A204.1 (cell line): ENCODE measurements at regions not wholly inside any gene's neighbourhood (a gene's known extent, or its start where the extent isn't known, plus 50 kb on each side); places are given as distances from the start of the nearest gene placed in this dataset.
"Not testable (repeated sequence)": the region's sequence is repeated elsewhere in the genome, so short reads cannot be mapped to it uniquely, and the experiment has no call there.

Experiments used
- FAIRE-seq: peaks from 2 replicates; lab custom pipeline; 2012; peaks lifted over from hg19 to GRCh38; lab: Jason Lieb, UNC

DNA sequence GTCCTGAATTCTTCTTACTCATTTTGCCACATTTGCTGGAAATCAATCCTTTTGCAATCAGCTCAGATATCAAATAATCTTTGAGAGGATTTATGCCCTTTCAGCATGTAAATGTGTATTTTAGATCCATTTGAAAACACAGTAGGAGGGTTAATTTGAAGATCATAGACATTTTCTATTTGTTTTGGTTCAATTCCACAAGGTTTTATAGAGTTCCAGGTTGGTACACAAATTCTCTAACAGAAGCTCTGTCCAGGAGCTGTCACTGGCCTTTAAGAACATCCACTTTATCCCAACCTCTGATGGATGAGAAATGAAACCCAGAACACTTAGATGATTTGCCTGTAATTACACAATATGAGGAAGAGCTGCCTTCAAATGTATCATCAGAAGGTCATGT, 157.3 kb upstream of the CHAC2 start:
- no peak for FAIRE-seq

DNA sequence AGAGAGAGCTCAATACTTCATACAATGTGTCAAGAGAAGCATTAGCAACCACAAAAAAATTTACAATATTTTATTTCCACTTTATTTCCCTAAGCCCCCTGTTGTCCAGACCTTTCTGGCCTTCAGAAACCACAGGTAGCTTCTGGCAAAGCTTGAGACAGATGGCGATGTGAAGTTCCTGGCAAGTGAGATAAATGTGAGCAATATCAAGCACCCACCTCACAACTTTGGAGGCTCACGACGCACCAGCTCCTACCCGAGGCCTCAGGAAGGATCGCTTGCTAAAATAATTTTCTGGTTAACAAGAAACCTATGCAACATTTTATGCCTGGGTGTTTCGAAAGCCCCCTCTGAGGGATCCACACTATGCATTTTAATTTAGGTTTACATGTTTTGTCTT, 158.1 kb upstream of the CHAC2 start:
- FAIRE-seq, result no peak

DNA sequence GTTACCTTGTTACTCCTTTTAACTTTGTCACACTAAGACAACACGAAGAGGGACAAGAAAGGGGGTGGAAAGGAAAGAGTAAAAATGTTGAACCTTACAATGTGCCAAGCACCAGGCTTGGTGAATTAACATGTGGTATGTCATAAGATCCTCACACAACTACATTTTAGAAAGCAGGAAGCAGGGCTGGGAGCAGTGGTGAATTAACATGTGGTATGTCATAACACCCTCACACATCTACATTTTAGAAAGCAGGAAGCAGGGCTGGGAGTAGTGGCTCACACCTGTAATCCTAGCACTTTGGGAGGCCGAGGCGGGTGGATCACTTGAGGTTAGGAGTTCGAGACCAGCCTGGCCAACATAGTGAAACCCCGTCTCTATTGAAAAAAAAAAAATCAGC, 159.3 kb upstream of the CHAC2 start:
- no peak for FAIRE-seq

GRCh38 chr2:53600815-53601214, 166.8 kb upstream of the CHAC2 start:
- FAIRE-seq, result no peak

DNA sequence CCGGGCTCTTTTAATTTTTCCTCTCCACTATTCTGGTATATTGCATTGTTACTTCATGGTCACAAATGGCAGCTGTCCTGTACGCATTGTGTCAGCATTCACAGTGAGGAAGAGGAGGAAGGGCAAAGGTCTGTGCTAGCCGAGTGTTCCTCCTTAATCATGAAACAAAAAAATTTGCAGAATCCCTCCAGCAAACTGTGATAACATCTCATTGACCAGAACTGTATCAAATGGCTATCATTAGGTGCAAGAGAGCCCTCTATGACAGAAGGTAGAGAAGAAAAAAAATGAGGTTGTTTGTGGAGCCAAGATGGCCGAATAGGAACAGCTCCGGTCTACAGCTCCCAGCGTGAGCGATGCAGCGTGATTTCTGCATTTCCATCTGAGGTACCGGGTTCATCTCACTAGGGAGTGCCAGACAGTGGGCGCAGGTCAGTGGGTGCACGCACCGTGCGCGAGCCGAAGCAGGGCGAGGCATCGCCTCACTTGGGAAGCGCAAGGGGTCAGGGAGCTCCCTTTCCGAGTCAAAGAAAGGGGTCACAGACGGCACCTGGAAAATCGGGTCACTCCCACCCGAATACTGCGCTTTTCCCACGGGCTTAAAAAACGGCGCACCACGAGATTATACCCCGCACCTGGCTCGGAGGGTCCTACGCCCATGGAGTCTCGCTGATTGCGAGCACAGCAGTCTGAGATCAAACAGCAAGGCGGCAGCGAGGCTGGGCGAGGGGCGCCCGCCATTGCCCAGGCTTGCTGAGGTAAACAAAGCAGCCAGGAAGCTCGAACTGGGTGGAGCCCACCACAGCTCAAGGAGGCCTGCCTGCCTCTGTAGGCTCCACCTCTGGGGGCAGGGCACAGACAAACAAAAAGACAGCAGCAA, 180.6 kb upstream of the CHAC2 start:
- not testable (repeated sequence) for FAIRE-seq

DNA sequence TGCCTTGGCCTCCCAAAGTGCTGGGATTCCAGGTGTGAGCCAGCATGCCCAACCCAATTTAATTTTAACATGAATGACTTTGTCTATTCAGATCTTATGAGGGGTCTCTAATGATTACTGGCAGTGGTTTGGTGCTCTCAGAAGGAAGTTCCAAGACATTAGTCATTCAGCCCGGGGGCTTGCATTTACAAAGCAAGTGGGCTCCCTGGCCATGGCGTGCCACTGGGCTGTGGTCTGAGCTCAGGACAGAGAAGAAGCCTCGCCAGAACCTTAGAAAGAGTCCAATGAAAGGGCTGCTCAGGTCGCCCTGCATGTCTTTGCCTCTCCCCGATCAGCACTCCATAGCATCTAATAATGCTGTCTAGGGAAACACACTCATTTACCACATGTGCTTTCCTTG, 182.6 kb upstream of the CHAC2 start:
- FAIRE-seq, result no peak

GRCh38 chr2:53583583-53583982, 184.0 kb upstream of the CHAC2 start:
- no peak for FAIRE-seq

DNA sequence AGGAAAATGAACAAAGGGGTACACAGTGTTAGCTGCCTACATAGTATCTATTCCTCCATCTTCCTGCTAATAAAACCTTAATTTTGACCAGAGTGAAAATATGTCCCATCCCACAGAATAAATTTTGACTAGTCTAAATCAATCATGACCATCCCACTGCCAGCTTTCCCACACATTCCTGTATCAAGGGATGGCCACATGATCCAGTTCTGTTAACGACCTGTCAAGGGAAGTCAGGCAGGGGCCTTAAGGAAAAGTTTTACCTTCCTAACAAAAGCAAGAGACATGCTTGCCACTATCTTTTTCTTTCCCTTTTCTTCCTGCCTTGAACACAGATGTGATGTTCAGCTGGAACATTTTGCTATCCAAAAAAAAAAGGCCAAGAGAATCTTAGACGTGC, 185.0 kb upstream of the CHAC2 start:
- no peak for FAIRE-seq

DNA sequence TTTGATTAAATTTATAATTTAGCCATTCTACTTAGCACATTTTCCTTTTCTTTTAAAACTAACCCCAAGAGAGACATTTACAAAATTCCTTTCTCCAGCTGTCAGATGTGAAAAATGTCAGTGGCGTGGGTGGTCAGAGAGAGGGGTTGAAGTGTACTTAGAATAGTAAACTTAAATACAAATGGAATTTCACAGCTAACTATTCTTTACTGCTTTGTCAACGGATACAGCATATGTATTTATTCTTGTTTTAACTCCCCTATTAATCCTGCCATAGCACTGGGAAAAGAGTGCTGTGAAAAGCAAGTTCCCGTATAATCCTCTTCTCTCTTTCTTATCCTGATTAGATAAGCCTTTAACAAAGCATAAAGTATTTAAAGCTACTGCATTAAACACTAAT, 191.4 kb upstream of the CHAC2 start:
- no peak for FAIRE-seq

DNA sequence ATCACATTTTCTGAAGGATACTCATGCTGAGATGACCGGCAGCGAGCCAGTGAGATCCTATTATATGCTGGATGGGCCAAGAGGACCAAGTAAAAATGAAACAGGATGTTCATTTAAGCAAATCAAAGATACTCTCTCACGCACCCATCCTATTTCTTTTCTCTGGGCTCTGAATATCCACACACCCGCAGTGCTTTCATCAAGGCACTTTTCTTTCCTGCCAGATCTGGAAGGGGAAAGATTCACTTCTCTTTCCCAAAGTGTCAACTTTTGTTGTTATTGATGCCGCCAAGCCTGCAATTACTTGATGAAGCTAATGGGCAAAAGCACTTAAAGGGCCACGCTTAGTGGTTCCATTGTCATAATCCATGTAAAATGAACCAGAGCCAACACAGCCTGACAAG, 191.9 kb upstream of the CHAC2 start:
- no peak for FAIRE-seq

DNA sequence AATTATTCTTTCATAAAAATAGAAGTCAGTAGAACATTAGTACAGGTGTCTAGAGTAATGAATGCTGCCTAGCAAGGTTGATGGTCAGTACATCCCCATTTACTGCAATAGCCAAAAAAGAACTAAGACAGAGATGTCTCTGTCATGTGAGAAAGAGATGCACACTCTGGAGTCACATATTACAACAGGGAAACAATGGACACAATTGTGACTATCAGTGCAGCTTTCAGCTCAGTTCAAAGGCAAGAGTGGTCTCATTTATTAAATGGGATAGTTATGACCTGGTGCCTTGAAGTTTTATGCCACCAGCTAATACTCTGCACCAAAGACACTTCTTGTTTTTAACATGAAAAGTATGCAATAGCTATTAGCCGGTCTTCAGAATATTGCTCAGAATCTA, 194.9 kb upstream of the CHAC2 start:
- no peak for FAIRE-seq

GRCh38 chr2:53569957-53570727, 197.5 kb upstream of the CHAC2 start:
- no peak for FAIRE-seq

GRCh38 chr2:53568469-53568868, 199.1 kb upstream of the CHAC2 start:
- no peak for FAIRE-seq

DNA sequence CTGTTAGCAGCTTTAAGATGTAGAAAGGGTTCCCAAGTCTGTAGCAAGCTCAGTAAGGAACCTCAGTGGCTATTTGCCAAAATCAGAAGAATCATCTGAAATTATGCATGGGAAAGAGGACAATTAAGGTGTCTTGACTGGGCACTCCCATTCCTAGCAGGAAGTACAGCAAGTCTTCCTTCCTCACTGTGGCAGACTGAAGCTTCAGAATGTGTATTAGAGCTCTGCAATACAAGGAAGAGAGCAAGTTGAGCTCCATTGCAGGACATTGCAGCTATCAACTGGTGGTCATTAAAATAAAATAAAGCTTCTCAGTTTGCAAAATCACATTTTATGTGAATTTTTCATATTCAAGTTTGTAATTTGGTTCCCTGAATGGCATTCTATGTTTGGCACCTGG, 200.5 kb upstream of the CHAC2 start:
- FAIRE-seq, result no peak

DNA sequence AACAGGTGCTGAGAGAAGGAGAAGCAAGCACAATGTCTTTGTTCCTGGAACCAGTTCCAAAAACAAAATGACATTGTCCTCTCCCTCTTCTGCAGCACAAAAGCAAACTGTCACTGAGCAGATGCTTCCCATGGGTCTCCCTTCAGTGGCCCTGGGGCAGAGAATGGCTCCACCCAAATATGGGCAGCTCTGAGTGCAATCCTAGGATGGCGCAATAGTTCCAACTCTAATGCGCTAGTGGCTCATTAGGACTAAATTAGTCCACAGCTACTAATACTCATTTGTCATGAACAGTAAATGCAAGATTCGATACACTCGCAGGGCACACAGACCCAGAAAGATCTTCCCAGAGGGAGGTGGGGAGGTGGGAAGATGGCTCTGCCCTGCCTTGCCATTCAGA, 205.2 kb upstream of the CHAC2 start:
- FAIRE-seq, result no peak

DNA sequence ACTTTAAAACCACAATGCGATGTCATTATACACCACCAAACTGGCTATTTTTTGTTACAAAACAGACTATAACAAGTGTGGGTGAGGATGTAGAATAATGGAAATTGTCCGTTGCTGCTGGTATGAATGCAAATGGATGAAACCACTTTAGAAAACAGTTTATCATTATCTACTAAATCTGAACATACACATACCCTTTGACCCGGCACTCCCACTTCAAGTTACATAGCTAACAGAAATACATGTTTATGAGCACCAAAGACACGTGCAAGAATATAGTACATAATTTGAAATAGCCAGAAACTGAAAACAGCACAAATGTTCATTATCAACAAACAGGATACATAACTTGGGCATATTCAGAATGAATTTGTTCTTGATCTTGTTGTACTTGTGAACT, 206.4 kb upstream of the CHAC2 start:
- no peak for FAIRE-seq

GRCh38 chr2:53559302-53559966, 208.2 kb upstream of the CHAC2 start:
- no peak for FAIRE-seq

- no peak for FAIRE-seq
These were observed 208.7 kb upstream of the CHAC2 start for GRCh38 chr2:53558867-53559266.

- no peak for FAIRE-seq
These were observed 218.1 kb upstream of the CHAC2 start for GRCh38 chr2:53549497-53549896.

- no peak for FAIRE-seq
These were observed 222.0 kb upstream of the CHAC2 start for GRCh38 chr2:53545604-53546003.

DNA sequence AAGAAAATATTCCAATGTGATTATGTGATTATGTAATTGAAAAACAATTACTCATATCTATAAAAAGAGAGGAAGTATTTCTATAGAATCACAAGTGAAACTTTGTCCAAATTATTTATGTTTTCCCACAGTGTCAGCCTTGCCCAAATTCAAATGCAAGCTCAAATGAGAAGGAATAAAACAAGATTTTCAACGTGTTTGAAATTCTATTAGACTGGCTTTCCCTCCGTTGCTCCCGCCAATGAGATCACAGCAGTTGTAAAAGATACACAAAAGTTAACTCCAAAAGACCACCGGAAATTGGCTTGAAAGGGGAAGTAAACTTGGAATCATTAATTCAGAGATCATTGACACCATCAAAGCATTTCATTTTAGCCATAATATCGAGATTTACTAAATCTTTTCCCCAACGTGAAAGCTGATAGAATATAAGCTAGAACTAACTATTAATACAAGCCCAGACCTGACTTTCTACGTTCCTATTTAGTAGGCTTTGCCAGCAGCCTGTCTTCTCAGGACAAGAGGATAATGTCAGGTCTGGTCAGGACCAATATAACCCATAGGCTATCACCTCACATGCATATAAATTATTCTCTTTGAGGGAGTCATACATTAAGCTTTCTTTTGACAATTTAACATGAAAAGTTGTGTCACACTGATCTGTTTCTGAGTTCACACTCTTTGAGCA, 222.6 kb upstream of the CHAC2 start:
- no peak for FAIRE-seq

GRCh38 chr2:53543083-53543482, 224.5 kb upstream of the CHAC2 start:
- FAIRE-seq, result no peak
